ENCODE measurements at regions not wholly inside any gene's neighbourhood (a gene's known extent, or its start where the extent isn't known, plus 50 kb on each side); places are given as distances from the start of the nearest gene placed in this dataset.

DNA sequence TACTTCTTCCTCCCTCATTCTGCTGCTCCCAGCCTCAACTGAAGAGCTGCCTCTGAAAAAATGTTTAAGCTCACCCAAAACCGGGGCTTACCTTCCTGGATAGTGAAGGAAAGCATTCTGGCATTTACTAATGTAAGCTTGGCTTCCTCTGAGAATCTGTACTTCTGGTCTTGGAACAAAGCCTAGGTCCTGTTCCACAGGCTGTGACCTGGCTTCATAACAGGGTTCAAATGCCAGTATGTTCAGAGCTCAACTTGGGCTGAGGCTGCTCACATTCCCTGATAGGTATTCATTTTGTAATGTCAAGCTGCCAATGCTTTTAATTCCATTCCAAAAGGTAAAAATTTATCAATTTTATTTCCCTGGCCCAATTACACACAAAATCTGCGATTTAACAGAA, 411.7 kb upstream of the KCNN2 start:
- intact Hi-C loops (cut with DNase I): no loop called here
- H3K27me3 ChIP-seq (ENCODE audit: insufficient read depth in 3 of 3, low read length in 2 of 3): no peaks in the 10 kb centered on the region
- H3K27ac ChIP-seq: no peak overlapping the region
- TF ChIP-seq, protein P1, sequence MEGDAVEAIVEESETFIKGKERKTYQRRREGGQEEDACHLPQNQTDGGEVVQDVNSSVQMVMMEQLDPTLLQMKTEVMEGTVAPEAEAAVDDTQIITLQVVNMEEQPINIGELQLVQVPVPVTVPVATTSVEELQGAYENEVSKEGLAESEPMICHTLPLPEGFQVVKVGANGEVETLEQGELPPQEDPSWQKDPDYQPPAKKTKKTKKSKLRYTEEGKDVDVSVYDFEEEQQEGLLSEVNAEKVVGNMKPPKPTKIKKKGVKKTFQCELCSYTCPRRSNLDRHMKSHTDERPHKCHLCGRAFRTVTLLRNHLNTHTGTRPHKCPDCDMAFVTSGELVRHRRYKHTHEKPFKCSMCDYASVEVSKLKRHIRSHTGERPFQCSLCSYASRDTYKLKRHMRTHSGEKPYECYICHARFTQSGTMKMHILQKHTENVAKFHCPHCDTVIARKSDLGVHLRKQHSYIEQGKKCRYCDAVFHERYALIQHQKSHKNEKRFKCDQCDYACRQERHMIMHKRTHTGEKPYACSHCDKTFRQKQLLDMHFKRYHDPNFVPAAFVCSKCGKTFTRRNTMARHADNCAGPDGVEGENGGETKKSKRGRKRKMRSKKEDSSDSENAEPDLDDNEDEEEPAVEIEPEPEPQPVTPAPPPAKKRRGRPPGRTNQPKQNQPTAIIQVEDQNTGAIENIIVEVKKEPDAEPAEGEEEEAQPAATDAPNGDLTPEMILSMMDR (IDR thresholded peaks at IDR 0.05): no peak
- no peaks in the 10 kb centered on the region for H3K4me1 ChIP-seq
- no peaks in the 10 kb centered on the region for H3K9me3 ChIP-seq
- DNase-seq: no peak
- H3K4me3 ChIP-seq: no peak overlapping the region
- no peaks in the 10 kb centered on the region for H3K36me3 ChIP-seq (ENCODE audit: insufficient read depth in 1 of 2, low read depth in 1 of 2)
- 52 to 67% (median 64%) methylated on average over 2 of the region's 2 CpGs for WGBS, 3 donors
- ATAC-seq: no peak

GRCh38 chr5:113965225-113965624, 396.6 kb upstream of the KCNN2 start:
- H3K4me3 ChIP-seq: no peak overlapping the region
- no peaks in the 10 kb centered on the region for H3K9me3 ChIP-seq
- no peaks in the 10 kb centered on the region for H3K4me1 ChIP-seq
- no peaks in the 10 kb centered on the region for H3K27me3 ChIP-seq (ENCODE audit: insufficient read depth in 3 of 3, low read length in 2 of 3)
- TF ChIP-seq, protein P1 (IDR thresholded peaks at IDR 0.05): no peak
- 85 to 88% (median 87%) methylated on average over 3 of the region's 3 CpGs for WGBS, 3 donors
- ATAC-seq: no peak
- H3K27ac ChIP-seq: no peak overlapping the region
- H3K36me3 ChIP-seq (ENCODE audit: insufficient read depth in 1 of 2, low read depth in 1 of 2): no peaks in the 10 kb centered on the region
- intact Hi-C loops (cut with DNase I): no loop called here
- DNase-seq: no peak

DNA sequence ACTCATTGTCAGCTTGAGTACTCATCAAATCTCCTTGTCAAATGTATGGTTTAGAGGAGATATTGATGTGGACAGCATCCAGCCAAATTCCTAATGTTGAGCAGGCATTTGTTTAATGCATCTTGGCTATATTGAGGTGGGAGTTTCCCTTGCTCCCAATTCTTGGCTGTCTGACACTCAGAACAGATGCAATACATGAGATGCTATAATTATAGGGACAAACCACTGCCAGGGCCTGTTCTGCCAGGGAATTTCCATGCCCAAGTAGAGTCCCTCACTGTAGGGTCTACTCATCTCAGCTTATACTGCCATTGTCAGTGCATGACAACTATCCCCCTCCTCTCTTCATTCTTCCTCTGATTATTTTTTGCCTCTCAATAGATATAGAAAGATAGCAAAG, 392.0 kb upstream of the KCNN2 start:
- Histone ChIP-seq H3K27ac (no peak overlapping the region), H3K4me3 (no peak overlapping the region), H3K36me3 (ENCODE audit: insufficient read depth in 1 of 2, low read depth in 1 of 2) (no peaks in the 10 kb centered on the region), H3K9me3 (no peaks in the 10 kb centered on the region), H3K4me1 (no peaks in the 10 kb centered on the region), H3K27me3 (ENCODE audit: insufficient read depth in 3 of 3, low read length in 2 of 3) (no peaks in the 10 kb centered on the region)
- DNase-seq (no peak), ATAC-seq (no peak)
- TF ChIP-seq, protein P1 (IDR thresholded peaks at IDR 0.05): no peak
- intact Hi-C loops (cut with DNase I): no loop called here

- whole genome bisulfite sequencing, 3 donors: 41 to 51% (median 44%) methylated on average over 1 of the region's 1 CpG
- TF ChIP-seq, protein P1 (IDR thresholded peaks at IDR 0.05): no peak
- ATAC-seq: no peak
Observed at GRCh38 chr5:113971454-113971853, 390.4 kb upstream of the KCNN2 start.

DNA sequence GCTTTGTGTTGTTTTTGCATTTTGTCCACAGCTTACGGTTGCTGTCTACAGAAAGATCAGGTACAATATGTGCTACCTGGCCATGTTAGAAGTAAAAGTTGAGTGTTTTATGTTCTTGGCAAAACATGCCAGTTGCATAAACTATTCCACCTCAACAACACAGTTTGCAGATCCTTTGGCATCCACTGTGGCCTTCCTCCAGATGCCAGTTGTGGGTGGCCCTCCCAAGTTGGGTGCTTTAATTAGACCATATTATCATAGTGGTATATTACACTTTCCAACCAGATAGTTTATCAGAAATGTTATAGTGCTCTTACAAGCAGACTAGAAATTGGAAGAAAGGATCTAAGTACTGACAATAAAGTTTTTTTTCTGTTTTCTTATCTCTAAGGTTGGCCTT, 386.9 kb upstream of the KCNN2 start:
- ATAC-seq (no peak), DNase-seq (no peak)
- 93 to 100% (median 93%) methylated on average over 1 of the region's 1 CpG for WGBS, 3 donors
- intact Hi-C loops (cut with DNase I): no loop called here
- Histone ChIP-seq H3K27ac (no peak overlapping the region), H3K4me1 (no peaks in the 10 kb centered on the region), H3K36me3 (ENCODE audit: insufficient read depth in 1 of 2, low read depth in 1 of 2) (no peaks in the 10 kb centered on the region), H3K9me3 (no peaks in the 10 kb centered on the region), H3K4me3 (no peak overlapping the region), H3K27me3 (ENCODE audit: insufficient read depth in 3 of 3, low read length in 2 of 3) (no peaks in the 10 kb centered on the region)
- TF ChIP-seq, protein P1 (IDR thresholded peaks at IDR 0.05): no peak

More at GRCh38 chr5:113971454-113971853, 390.4 kb upstream of the KCNN2 start:
- Histone ChIP-seq H3K27me3 (ENCODE audit: insufficient read depth in 3 of 3, low read length in 2 of 3) (no peaks in the 10 kb centered on the region), H3K9me3 (no peaks in the 10 kb centered on the region), H3K4me3 (no peak overlapping the region), H3K4me1 (no peaks in the 10 kb centered on the region), H3K27ac (no peak overlapping the region), H3K36me3 (ENCODE audit: insufficient read depth in 1 of 2, low read depth in 1 of 2) (no peaks in the 10 kb centered on the region)
- intact Hi-C loops (cut with DNase I): no loop called here
- no peak for DNase-seq
